ENCODE measurements at regions not wholly inside any gene's neighbourhood (a gene's known extent, or its start where the extent isn't known, plus 50 kb on each side); places are given as distances from the start of the nearest gene placed in this dataset.

DNA sequence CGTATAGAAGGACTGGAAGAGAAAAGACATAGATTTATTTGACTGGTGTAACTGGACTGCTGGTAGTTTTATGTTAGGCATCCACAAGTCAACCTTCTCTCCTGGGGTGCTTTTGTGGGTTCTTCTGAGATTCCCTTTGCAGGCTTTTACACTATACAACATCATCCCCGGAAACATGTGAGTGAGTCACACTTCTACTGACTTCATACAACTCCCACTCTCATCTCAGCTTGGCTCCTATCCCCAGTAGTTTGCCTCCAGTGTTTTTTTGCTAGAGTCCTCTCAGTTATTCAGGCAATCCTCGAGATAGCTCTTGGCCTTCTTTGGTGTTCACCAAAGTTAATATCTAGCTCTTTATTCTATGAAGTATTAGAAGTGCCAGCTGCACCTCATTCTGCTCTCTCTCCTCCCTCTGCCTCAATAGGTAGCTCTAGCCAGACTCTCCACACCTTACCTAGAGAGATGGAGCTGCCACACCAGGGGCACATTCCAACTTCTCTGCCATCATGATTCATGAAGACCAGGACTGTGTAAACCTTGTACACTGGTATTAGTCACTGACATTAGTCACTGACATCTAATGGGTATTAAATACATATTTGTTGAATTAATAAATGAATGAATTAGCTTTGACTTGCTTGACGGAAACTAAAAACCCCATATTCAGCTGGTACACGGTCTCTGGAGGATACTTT, 281.9 kb downstream of the PPP1R3A start:
- TF ChIP-seq, protein P1, sequence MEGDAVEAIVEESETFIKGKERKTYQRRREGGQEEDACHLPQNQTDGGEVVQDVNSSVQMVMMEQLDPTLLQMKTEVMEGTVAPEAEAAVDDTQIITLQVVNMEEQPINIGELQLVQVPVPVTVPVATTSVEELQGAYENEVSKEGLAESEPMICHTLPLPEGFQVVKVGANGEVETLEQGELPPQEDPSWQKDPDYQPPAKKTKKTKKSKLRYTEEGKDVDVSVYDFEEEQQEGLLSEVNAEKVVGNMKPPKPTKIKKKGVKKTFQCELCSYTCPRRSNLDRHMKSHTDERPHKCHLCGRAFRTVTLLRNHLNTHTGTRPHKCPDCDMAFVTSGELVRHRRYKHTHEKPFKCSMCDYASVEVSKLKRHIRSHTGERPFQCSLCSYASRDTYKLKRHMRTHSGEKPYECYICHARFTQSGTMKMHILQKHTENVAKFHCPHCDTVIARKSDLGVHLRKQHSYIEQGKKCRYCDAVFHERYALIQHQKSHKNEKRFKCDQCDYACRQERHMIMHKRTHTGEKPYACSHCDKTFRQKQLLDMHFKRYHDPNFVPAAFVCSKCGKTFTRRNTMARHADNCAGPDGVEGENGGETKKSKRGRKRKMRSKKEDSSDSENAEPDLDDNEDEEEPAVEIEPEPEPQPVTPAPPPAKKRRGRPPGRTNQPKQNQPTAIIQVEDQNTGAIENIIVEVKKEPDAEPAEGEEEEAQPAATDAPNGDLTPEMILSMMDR (conservative IDR thresholded peaks at IDR 0.05): no peak
- no peak for TF ChIP-seq ZFX (IDR thresholded peaks at IDR 0.05)

Measured in C4-2B (cell line).